Osteoblast (primary cell): ENCODE measurements at regions not wholly inside any gene's neighbourhood (a gene's known extent, or its start where the extent isn't known, plus 50 kb on each side); places are given as distances from the start of the nearest gene placed in this dataset.
A peak's percentile ranks its signal among the peaks of the same experiment; 100 is the strongest.

ENCODE experiments used
- DNase-seq: peaks from one replicate; pipeline ENCODE4 v3.0.0; 2011; ENCODE audit warnings: low spot score, mixed read lengths; ENCODE audit not compliant: insufficient read length; ENCODE audit errors: missing footprints
- H2AFZ ChIP-seq: 2 replicates; pipeline ENCODE4 v1.6.0; 2011; ENCODE audit warnings: mild to moderate bottlenecking, low read length
- H3K27ac ChIP-seq: 2 replicates; pipeline ENCODE4 v1.5.1; 2011; ENCODE audit warnings: mild to moderate bottlenecking, low read depth, low read length, moderate library complexity
- H3K27me3 ChIP-seq: 2 replicates; pipeline ENCODE4 v1.6.0; 2012; ENCODE audit warnings: mild to moderate bottlenecking, control low read depth, inconsistent platforms, low read length, moderate library complexity; ENCODE audit not compliant: insufficient read depth
- H3K36me3 ChIP-seq: 2 replicates; pipeline ENCODE4 v1.5.1; 2011; ENCODE audit warnings: mild to moderate bottlenecking, low read length, control low read depth, moderate library complexity; ENCODE audit not compliant: insufficient read depth
- H3K4me1 ChIP-seq: 2 replicates; pipeline ENCODE4 v1.5.1; 2011; ENCODE audit warnings: mild to moderate bottlenecking, low read length, control low read depth, moderate library complexity; ENCODE audit not compliant: insufficient read depth
- H3K4me2 ChIP-seq: 2 replicates; pipeline ENCODE4 v1.6.0; 2011; ENCODE audit warnings: mild to moderate bottlenecking, low read length; ENCODE audit not compliant: insufficient read depth
- H3K4me3 ChIP-seq: fragments of 200-600 bp; sonication (generic); 3 replicates; pipeline ENCODE4 v1.5.1; 2012; ENCODE audit warnings: mild to moderate bottlenecking, low read length, inconsistent platforms; ENCODE audit not compliant: insufficient read depth
- H3K79me2 ChIP-seq: 2 replicates; pipeline ENCODE4 v1.6.0; 2012; ENCODE audit warnings: mild to moderate bottlenecking, low read length, control low read depth, inconsistent platforms; ENCODE audit not compliant: insufficient read depth
- H3K9me3 ChIP-seq: 2 replicates; pipeline ENCODE4 v1.5.1; 2011; ENCODE audit warnings: low read depth, low read length, control low read depth
- H4K20me1 ChIP-seq: 2 replicates; pipeline ENCODE4 v1.6.0; 2012; ENCODE audit warnings: mild to moderate bottlenecking, low read length, control low read depth; ENCODE audit not compliant: insufficient read depth
- TF ChIP-seq, protein P1 (sequence below): IDR thresholded peaks from 2 replicates; pipeline ENCODE4 v1.5.1; 2011; ENCODE audit warnings: mild to moderate bottlenecking, low read depth, low read length, moderate library complexity; ENCODE audit errors: extremely low read depth

DNA sequence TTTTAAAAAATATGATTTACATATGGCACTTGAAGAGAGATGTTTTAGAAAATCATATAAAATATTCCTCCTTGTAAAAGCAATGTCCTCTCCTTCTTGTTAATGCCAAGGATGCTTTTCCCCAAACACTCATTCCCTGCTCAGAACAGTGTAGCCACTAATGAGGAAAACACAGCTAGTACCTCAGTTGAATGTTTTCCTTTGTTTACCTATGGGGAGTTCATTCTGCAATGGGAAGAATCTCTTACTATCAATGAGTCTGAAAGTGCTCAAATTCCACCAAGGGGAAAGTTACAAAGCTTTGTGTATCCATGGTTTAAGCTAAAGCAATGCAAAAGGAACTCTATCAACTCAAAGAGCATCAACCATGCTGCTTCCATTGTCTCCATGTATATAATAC, 221.9 kb upstream of the ADGRL2 start:
- no peak overlapping the region for H3K27ac ChIP-seq
- H3K4me2 ChIP-seq, result no peak overlapping the region
- no peak for DNase-seq
- TF ChIP-seq, protein P1, sequence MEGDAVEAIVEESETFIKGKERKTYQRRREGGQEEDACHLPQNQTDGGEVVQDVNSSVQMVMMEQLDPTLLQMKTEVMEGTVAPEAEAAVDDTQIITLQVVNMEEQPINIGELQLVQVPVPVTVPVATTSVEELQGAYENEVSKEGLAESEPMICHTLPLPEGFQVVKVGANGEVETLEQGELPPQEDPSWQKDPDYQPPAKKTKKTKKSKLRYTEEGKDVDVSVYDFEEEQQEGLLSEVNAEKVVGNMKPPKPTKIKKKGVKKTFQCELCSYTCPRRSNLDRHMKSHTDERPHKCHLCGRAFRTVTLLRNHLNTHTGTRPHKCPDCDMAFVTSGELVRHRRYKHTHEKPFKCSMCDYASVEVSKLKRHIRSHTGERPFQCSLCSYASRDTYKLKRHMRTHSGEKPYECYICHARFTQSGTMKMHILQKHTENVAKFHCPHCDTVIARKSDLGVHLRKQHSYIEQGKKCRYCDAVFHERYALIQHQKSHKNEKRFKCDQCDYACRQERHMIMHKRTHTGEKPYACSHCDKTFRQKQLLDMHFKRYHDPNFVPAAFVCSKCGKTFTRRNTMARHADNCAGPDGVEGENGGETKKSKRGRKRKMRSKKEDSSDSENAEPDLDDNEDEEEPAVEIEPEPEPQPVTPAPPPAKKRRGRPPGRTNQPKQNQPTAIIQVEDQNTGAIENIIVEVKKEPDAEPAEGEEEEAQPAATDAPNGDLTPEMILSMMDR, result no peak
- H3K9me3 ChIP-seq, result no peaks in the 10 kb centered on the region
- H3K79me2 ChIP-seq, result no peaks in the 10 kb centered on the region
- no peak overlapping the region for H2AFZ ChIP-seq
- no peaks in the 10 kb centered on the region for H3K36me3 ChIP-seq
- H4K20me1 ChIP-seq, result no peaks in the 10 kb centered on the region
- H3K27me3 ChIP-seq, result no peaks in the 10 kb centered on the region
- peaks cover 8% of the 10 kb centered on the region for H3K4me1 ChIP-seq
- no peak overlapping the region for H3K4me3 ChIP-seq

DNA sequence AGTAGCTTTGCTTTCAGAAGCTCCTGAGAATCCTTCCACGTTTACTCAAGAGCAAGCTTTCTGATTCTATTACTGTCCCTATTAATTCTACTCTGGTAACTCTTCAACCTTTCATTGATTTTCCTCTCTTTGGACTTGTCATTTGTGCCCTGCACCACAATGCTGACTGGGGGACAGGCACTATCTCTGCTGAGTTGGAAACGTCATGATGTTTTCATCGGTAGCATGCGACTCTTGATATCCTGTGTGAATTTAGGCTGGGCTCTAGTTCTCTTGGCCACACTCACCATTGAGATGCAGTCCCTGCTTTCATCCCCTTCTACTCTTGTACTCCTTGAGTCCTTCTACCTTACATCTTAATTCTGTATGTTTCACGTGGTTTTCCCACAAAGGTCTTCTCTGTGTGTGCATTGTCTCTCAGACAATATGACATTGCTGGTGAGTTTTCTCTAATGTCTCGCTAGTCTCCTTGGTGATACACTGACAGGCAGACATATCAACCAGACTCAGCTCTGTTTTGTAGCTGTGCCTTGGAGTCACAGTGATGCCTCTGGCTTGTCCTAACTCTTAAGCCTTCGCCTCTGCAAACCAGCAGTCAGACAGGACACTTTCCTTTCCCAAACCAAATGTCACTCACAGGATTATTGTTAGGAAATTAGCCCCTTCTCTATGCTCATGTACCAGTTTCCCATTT, 223.6 kb upstream of the ADGRL2 start:
- TF ChIP-seq, protein P1, result no peak
- no peak overlapping the region for H3K4me3 ChIP-seq
- no peak overlapping the region for H2AFZ ChIP-seq
- H3K27ac ChIP-seq, result no peak overlapping the region
- H3K9me3 ChIP-seq, result no peaks in the 10 kb centered on the region
- H3K27me3 ChIP-seq, result no peaks in the 10 kb centered on the region
- H3K36me3 ChIP-seq, result no peaks in the 10 kb centered on the region
- no peaks in the 10 kb centered on the region for H4K20me1 ChIP-seq
- H3K79me2 ChIP-seq, result no peaks in the 10 kb centered on the region
- DNase-seq, result no peak
- H3K4me1 ChIP-seq, result peaks cover 13% of the 10 kb centered on the region
- H3K4me2 ChIP-seq, result no peak overlapping the region

DNA sequence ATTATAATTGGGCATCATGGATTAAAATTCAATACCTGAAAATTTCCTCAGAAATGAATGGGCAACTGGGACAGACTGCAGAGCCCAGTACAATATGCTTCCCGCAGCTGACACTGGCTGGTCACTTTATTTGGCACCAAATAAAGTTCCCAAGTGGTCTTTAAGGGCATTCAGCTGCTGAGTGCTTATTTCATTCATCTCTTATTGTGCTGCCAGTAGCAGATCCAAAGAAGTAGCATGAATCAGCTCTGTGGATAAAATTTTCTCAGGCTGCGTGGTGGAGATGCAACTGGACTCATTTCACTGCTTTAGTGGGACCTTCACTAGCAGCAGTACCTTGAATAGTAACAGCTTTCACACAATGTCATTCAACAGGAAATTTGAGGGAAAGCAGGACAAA, 226.3 kb upstream of the ADGRL2 start:
- Histone ChIP-seq H3K36me3 (no peaks in the 10 kb centered on the region), H4K20me1 (no peaks in the 10 kb centered on the region), H3K79me2 (no peaks in the 10 kb centered on the region), H3K4me3 (no peak overlapping the region), H3K27ac (no peak overlapping the region), H2AFZ (peak overlapping the region; percentile 18), H3K4me2 (peak overlapping the region; percentile 14), H3K9me3 (no peaks in the 10 kb centered on the region), H3K27me3 (no peaks in the 10 kb centered on the region), H3K4me1 (peaks cover 18% of the 10 kb centered on the region)
- no peak for DNase-seq
- TF ChIP-seq, protein P1, result no peak

- Histone ChIP-seq H3K27ac (no peak overlapping the region), H3K4me2 (no peak overlapping the region), H3K27me3 (no peaks in the 10 kb centered on the region), H3K36me3 (no peaks in the 10 kb centered on the region), H4K20me1 (no peaks in the 10 kb centered on the region), H3K4me1 (peaks cover 18% of the 10 kb centered on the region), H3K79me2 (no peaks in the 10 kb centered on the region), H3K4me3 (no peak overlapping the region), H2AFZ (no peak overlapping the region), H3K9me3 (no peaks in the 10 kb centered on the region)
- TF ChIP-seq, protein P1, result no peak
- no peak for DNase-seq
Observed at GRCh38 chr1:81573458-81573857, 227.3 kb upstream of the ADGRL2 start.
